Right lobe of liver (tissue), 6 donors: ENCODE measurements at regions not wholly inside any gene's neighbourhood (a gene's known extent, or its start where the extent isn't known, plus 50 kb on each side); places are given as distances from the start of the nearest gene placed in this dataset.

ENCODE experiments used
- ATAC-seq, 4 donors: fragments of 200-7000 bp; cut with Tn5 transposase; one replicate each; pipeline ENCODE4 v1.9.1; 2020; ENCODE audit warnings: mild to moderate bottlenecking in 4 of 4, moderate library complexity in 4 of 4
- DNase-seq, 3 donors: peaks; one replicate each; pipeline ENCODE4 v3.0.0-alpha.2; 2020
- H3K27ac ChIP-seq, 3 donors: fragments of 200-600 bp; one replicate each; pipeline ENCODE4 v1.8.0; 2022
- H3K27me3 ChIP-seq, 2 donors: fragments of 200-600 bp; one replicate each; pipeline ENCODE4 v1.8.0; 2022
- H3K36me3 ChIP-seq, 4 donors: fragments of 200-600 bp; sonication (generic) in 1 of 4; one replicate each; pipeline versions ENCODE4 v1.5.1 to v1.8.0; 2017 to 2022; ENCODE audit warnings: control low read depth in 1 of 4
- H3K4me1 ChIP-seq, 4 donors: fragments of 200-600 bp; sonication (generic) in 1 of 4; one replicate each; pipeline versions ENCODE4 v1.5.1 to v1.8.0; 2017 to 2022; ENCODE audit warnings: control low read depth in 1 of 4
- H3K4me3 ChIP-seq, 3 donors: fragments of 200-600 bp; one replicate each; pipeline ENCODE4 v1.8.0; 2022
- H3K9me3 ChIP-seq, 4 donors: fragments of 200-600 bp; sonication (generic) in 1 of 4; one replicate each; pipeline versions ENCODE4 v1.5.1 to v1.8.0; 2017 to 2022; ENCODE audit warnings: control low read depth in 1 of 4
- CTCF ChIP-seq, 4 donors: fragments of 200-600 bp in 3 of 4; fragments of 450-650 bp in 1 of 4; IDR thresholded peaks; one replicate each; pipeline versions ENCODE4 v1.5.1 to v1.8.0; 2016 to 2022; ENCODE audit warnings: antibody characterized with exemption in 4 of 4, mild to moderate bottlenecking in 2 of 4
- POLR2A ChIP-seq: fragments of 450-650 bp; IDR thresholded peaks from one replicate; pipeline ENCODE4 v1.6.1; 2017; ENCODE audit warnings: antibody characterized with exemption, mild to moderate bottlenecking
- WGBS: methylation state at CpG from one replicate; pipeline ENCODE4 v1.1.6; 2018; ENCODE audit warnings: low coverage, low lambda C conversion rate; ENCODE audit not compliant: insufficient coverage; ENCODE audit errors: missing lambda C conversion rate; 5-methylcytosine and 5-hydroxymethylcytosine counted together
- intact Hi-C, 2 donors: fragments of 100-400 bp; cut with DNase I; formaldehyde crosslinking; loops; one replicate each; pipeline versions ENCODE4 v1.11.2 to v1.14.1; 2022
- donor health status: DM: no; HTN: yes; CAD: no.
- donor health status: DM: no; HTN: no; CAD: no.
- donor health status: DM: no; HTN: no; CAD: no.
- donor health status: DM: no; HTN: yes; CAD: no.
- donor health status: DM: no; HTN: yes; CAD: no.

- TF ChIP-seq CTCF (IDR thresholded peaks at IDR 0.05): no peak
- no peak for TF ChIP-seq POLR2A
- H3K4me1 ChIP-seq: no peaks in the 10 kb centered on the region
- H3K36me3 ChIP-seq: no peaks in the 10 kb centered on the region
- DNase-seq (no peak), ATAC-seq (no peak)
- no peaks in the 10 kb centered on the region for H3K9me3 ChIP-seq
- no peaks in the 10 kb centered on the region for H3K27me3 ChIP-seq
- no peak overlapping the region for H3K27ac ChIP-seq
- H3K4me3 ChIP-seq: no peak overlapping the region
- intact Hi-C loops: no loop called here
- WGBS: 33% methylated on average over 1 of the region's 1 CpG
Observed at GRCh38 chr4:138500869-138501268, 258.7 kb upstream of the SLC7A11 start.

GRCh38 chr4:138499627-138500026 is 257.5 kb upstream of the SLC7A11 start:
- no peaks in the 10 kb centered on the region for H3K36me3 ChIP-seq
- H3K27me3 ChIP-seq: no peaks in the 10 kb centered on the region
- H3K4me1 ChIP-seq: no peaks in the 10 kb centered on the region
- DNase-seq (no peak), ATAC-seq (no peak)
- TF ChIP-seq CTCF (IDR thresholded peaks at IDR 0.05) (no peak), POLR2A (no peak)
- H3K9me3 ChIP-seq: no peaks in the 10 kb centered on the region
- no peak overlapping the region for H3K4me3 ChIP-seq
- no CpG with 5 or more reads among the region's 2 CpGs for WGBS
- intact Hi-C loops: no loop called here
- H3K27ac ChIP-seq: no peak overlapping the region

GRCh38 chr4:138494931-138495330 is 252.8 kb upstream of the SLC7A11 start:
- intact Hi-C loops: no loop called here
- DNase-seq: no peak
- TF ChIP-seq POLR2A: no peak
- TF ChIP-seq CTCF (IDR thresholded peaks at IDR 0.05): no peak

GRCh38 chr4:138494116-138494515 is 252.0 kb upstream of the SLC7A11 start:
- H3K36me3 ChIP-seq: no peaks in the 10 kb centered on the region
- H3K27ac ChIP-seq: no peak overlapping the region
- H3K27me3 ChIP-seq: no peaks in the 10 kb centered on the region
- WGBS: 46% methylated on average over 2 of the region's 2 CpGs
- H3K9me3 ChIP-seq: no peaks in the 10 kb centered on the region
- ATAC-seq (no peak), DNase-seq (no peak)
- H3K4me3 ChIP-seq: no peak overlapping the region
- intact Hi-C loops: no loop called here
- TF ChIP-seq POLR2A (no peak), CTCF (IDR thresholded peaks at IDR 0.05) (no peak)
- no peaks in the 10 kb centered on the region for H3K4me1 ChIP-seq

More at GRCh38 chr4:138494931-138495330, 252.8 kb upstream of the SLC7A11 start:
- no peaks in the 10 kb centered on the region for H3K36me3 ChIP-seq
- no peak for ATAC-seq
- H3K4me1 ChIP-seq: no peaks in the 10 kb centered on the region
- no peaks in the 10 kb centered on the region for H3K9me3 ChIP-seq
- no peak overlapping the region for H3K4me3 ChIP-seq
- H3K27me3 ChIP-seq: no peaks in the 10 kb centered on the region
- no peak overlapping the region for H3K27ac ChIP-seq
- WGBS: 25% methylated on average over 4 of the region's 4 CpGs

GRCh38 chr4:138492176-138492575 is 250.0 kb upstream of the SLC7A11 start:
- no peaks in the 10 kb centered on the region for H3K9me3 ChIP-seq
- WGBS: 13% methylated on average over 1 of the region's 1 CpG
- ATAC-seq: no peak
- H3K27ac ChIP-seq: no peak overlapping the region
- H3K4me3 ChIP-seq: no peak overlapping the region
- no peak for TF ChIP-seq POLR2A
- no peak for TF ChIP-seq CTCF (IDR thresholded peaks at IDR 0.05)
- H3K36me3 ChIP-seq: no peaks in the 10 kb centered on the region
- H3K4me1 ChIP-seq: no peaks in the 10 kb centered on the region
- intact Hi-C loops: no loop called here
- DNase-seq: no peak
- H3K27me3 ChIP-seq: no peaks in the 10 kb centered on the region
